SH-SY5Y (cell line): ENCODE measurements at regions not wholly inside any gene's neighbourhood (a gene's known extent, or its start where the extent isn't known, plus 50 kb on each side); places are given as distances from the start of the nearest gene placed in this dataset.

Experiments used
- GATA2 ChIP-seq: IDR thresholded peaks from 2 replicates; pipeline ENCODE4 v1.6.1; 2011; ENCODE audit warnings: mild to moderate bottlenecking, low read depth, low read length
- GATA3 ChIP-seq: IDR thresholded peaks from 2 replicates; pipeline ENCODE4 v1.6.1; 2011; ENCODE audit warnings: low read depth, mild to moderate bottlenecking, low read length, moderate library complexity

DNA sequence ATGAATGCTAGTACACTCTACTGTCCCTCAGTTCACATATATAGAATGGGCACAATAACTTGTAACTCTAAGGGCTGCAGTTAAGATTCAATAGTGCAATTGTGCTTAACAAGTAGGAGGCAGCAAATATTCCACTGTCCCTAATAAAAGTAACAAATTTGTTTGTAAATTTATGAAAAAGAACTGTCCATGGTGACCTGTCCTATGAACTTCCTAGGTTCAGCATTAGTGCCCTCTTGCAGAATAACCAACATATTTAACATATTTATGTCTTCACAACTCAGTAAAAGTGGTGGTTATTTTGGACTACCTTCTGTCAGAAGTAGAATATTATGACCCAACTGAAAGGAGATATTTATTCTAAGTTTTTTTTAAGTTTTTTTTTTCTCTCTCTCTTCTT is 327.8 kb downstream of the CENPW start:
- TF ChIP-seq GATA3 (no peak), GATA2 (no peak)
